Coronary artery (tissue), 2 donors: ENCODE measurements at regions not wholly inside any gene's neighbourhood (a gene's known extent, or its start where the extent isn't known, plus 50 kb on each side); places are given as distances from the start of the nearest gene placed in this dataset.
A peak's percentile ranks its signal among the peaks of the same experiment; 100 is the strongest.

Source experiments
- DNase-seq: peaks from one replicate; pipeline ENCODE4 v3.0.0-alpha.2; 2017; ENCODE audit warnings: low spot score
- H3K27ac ChIP-seq, 2 donors: fragments of 200-600 bp; sonication (generic); one replicate each; pipeline ENCODE4 v1.5.1; 2016 to 2019
- H3K4me3 ChIP-seq: fragments of 200-600 bp; sonication (generic); 2 replicates; pipeline ENCODE4 v1.5.1; 2016; ENCODE audit warnings: mild to moderate bottlenecking, moderate library complexity
- TF ChIP-seq, protein P1 (sequence below): fragments of 200-600 bp; sonication (generic); IDR thresholded peaks from one replicate; pipeline ENCODE4 v1.5.1; 2019; ENCODE audit warnings: antibody characterized with exemption

DNA sequence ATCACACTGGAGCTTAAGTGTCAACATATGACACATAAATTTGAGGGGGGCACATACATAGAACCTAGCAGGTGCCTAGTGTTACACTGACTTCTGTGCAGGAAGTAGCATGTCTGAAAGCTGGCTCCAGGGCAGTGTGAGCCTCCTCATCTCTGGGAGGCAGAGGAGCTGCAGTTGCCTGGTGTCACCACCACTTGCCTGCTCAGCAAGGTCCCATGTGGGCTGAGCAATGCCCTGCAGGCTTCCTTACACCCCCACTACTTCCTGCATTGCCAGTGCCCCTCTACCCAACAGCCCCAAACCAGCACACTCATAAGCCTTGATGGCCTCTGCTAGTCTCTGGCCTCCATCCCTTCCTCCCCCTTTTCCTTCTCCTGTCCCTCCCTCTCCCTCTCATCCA, 165.8 kb downstream of the BUD13 start:
- H3K4me3 ChIP-seq, result no peak overlapping the region
- no peak overlapping the region for H3K27ac ChIP-seq
- peak; percentile 53 for DNase-seq
- TF ChIP-seq, protein P1, sequence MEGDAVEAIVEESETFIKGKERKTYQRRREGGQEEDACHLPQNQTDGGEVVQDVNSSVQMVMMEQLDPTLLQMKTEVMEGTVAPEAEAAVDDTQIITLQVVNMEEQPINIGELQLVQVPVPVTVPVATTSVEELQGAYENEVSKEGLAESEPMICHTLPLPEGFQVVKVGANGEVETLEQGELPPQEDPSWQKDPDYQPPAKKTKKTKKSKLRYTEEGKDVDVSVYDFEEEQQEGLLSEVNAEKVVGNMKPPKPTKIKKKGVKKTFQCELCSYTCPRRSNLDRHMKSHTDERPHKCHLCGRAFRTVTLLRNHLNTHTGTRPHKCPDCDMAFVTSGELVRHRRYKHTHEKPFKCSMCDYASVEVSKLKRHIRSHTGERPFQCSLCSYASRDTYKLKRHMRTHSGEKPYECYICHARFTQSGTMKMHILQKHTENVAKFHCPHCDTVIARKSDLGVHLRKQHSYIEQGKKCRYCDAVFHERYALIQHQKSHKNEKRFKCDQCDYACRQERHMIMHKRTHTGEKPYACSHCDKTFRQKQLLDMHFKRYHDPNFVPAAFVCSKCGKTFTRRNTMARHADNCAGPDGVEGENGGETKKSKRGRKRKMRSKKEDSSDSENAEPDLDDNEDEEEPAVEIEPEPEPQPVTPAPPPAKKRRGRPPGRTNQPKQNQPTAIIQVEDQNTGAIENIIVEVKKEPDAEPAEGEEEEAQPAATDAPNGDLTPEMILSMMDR, result no peak

DNA sequence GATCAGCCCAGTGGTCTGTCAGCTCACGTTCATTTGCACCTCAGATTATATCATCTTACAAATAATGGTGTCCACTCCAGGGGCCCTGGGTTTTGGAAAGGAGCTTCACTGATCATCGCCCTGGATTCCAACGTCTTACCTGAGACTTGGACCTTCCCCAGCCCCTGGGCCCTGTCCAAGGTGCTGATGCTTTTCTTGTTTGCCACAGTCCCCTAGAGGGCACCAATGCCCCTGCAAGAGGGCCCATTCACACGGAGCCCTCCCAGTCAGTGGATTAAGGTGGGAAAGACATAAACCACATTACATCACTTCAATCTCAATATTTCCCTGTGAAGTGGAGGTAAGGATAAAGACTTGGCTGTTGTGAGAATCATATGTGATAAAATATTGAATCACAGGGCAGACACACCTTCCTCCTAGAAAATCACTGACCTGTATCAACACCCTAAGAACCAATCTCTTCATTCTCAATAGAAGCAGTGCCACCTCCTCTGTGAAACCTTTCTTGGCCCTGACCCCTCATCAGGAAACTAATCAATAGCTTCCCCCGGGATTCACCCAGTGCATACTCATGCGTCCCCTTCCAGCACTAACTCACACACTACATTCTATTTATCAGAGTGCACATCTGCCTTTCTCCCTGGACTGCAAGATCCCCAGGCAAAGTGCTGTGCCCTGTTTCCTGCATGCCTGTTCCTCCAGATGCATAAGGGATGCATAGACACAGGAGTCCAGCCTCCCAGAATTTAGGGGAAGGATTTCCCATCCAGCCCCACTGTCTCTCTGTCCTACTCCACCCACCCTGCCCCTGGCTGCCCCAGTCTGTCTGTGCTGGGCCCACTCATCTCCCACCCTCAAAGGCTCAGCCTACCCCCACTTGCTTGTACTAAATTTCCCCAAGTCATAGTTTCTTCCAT, 167.0 kb downstream of the BUD13 start:
- DNase-seq, result peak; percentile 54

DNA sequence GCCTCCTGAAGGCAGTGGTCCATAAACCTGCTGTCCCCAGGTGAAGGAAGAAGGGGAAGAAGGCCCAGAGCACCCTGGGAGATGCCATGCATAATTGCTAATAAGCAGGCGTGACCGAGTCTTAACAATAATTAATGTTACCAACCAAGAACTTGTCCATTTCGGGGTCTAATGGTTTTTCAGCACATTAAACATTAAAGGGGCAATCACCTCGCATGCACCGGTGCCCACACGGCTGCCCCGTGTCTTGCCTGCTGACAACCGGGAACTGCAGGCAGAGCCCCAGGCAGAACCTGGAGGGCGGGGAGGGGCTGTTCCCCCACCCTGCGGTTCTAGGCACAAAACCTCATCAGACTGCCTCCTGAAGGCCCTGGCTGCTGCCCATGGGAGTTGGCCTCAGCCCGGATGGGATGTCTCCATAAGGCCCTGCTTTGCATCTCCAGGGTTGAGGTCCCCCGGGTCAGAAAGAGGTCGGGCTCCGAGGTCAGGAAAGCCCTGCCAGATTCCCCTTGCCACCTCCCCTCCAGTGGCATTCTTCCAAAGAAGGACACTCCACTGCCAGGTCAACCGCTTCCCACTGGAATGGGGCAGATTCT, 169.0 kb downstream of the BUD13 start:
- DNase-seq, result peak; percentile 41

More for the DNA sequence above, 167.0 kb downstream of the BUD13 start:
- TF ChIP-seq, protein P1, result no peak
- H3K27ac ChIP-seq, result no peak overlapping the region
- H3K4me3 ChIP-seq, result no peak overlapping the region

DNA sequence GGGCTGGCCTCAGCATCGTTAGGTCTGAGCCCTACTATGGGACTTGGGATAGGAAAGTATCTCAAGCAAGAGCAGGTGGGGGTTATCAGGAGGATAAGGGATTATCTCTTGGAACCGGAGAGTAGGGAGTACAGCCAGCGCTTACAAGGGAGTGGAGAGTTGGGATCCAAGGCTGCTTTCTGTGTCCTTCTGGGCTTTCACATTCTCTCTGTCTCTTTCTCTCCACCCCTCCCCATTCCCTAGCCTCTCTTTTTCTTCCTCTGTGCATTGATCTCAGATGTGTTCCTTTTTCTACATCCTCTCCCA, 170.2 kb downstream of the BUD13 start:
- H3K27ac ChIP-seq, result no peak overlapping the region
- TF ChIP-seq, protein P1, result no peak
- no peak overlapping the region for H3K4me3 ChIP-seq
- DNase-seq, result no peak

More for the DNA sequence above, 169.0 kb downstream of the BUD13 start:
- TF ChIP-seq, protein P1, result no peak
- no peak overlapping the region for H3K4me3 ChIP-seq
- H3K27ac ChIP-seq, result no peak overlapping the region

DNA sequence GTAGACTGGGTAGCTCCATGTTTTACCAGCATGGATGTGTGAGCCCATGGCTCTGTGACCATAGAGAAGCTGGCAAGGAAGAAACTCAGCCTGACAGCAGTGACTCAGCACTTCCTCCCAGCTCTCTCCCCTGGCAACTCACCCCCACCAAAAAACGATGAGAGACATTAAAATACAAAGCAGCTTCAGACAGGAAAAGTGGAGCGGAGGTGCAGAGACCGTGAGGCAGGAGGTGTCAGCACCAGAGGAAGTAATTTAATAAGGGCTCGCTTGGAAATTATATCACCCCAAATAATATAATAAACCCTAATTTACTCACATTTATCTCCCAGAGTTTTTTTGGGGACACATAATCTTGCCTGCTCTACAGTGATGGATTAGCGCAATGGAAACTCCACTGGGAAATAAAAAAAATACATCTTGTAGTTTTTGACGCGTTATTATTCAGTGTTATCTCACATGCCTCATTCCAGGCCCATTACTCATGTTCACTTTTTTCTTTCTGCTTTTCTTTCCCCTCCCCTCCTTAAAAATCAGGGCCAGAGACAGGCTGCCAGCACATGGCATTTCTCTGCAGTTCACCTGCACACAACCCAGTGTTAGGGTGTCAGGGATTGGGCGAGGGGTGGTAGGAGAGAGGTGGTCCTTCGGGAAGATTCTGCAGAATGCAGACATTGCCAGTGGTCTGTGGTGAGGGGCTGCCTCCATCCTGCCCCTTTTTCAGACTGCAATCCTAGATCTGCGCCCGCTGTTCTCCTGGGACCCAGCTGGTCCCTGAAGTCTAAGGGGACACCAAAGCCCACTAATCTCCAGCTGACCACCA, 170.8 kb downstream of the BUD13 start:
- DNase-seq, result peak; percentile 22

DNA sequence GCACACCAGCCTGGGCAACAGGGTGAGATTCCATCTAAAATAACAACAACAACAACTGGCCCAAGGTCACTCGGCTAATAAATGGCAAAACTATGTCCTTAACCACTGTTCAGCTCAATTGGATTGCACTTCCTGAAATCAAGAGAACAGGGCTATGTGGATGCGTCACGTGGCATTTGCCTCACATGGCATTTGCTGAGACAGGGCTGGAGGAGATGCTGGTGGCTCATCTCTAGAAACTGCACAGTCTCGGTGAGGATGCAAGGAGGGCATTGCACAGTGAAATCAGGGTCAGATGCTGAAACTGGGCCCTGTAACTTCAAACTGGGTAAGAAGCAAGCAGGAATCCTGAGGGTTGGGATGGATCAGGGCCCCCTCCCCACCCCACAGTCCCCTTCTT, 171.9 kb downstream of the BUD13 start:
- no peak overlapping the region for H3K27ac ChIP-seq
- DNase-seq, result no peak
- no peak overlapping the region for H3K4me3 ChIP-seq
- TF ChIP-seq, protein P1, result no peak

More for the DNA sequence above, 170.8 kb downstream of the BUD13 start:
- Histone ChIP-seq H3K4me3 (no peak overlapping the region), H3K27ac (no peak overlapping the region)
- TF ChIP-seq, protein P1, result no peak
